Loucy (cell line): ENCODE measurements at regions not wholly inside any gene's neighbourhood (a gene's known extent, or its start where the extent isn't known, plus 50 kb on each side); places are given as distances from the start of the nearest gene placed in this dataset.

Experiments
- EZH2phosphoT487 ChIP-seq: fragments of 200-600 bp; IDR thresholded peaks from 2 replicates; pipeline ENCODE4 v1.6.1; 2018; ENCODE audit warnings: antibody characterized with exemption, mild to moderate bottlenecking, moderate library complexity, borderline replicate concordance
- TF ChIP-seq, protein P1 (sequence below): fragments of 200-600 bp; sonication (generic); conservative IDR thresholded peaks from 2 replicates; pipeline ENCODE4 v1.5.1; 2014; ENCODE audit warnings: mild to moderate bottlenecking, antibody characterized with exemption, low read length

DNA sequence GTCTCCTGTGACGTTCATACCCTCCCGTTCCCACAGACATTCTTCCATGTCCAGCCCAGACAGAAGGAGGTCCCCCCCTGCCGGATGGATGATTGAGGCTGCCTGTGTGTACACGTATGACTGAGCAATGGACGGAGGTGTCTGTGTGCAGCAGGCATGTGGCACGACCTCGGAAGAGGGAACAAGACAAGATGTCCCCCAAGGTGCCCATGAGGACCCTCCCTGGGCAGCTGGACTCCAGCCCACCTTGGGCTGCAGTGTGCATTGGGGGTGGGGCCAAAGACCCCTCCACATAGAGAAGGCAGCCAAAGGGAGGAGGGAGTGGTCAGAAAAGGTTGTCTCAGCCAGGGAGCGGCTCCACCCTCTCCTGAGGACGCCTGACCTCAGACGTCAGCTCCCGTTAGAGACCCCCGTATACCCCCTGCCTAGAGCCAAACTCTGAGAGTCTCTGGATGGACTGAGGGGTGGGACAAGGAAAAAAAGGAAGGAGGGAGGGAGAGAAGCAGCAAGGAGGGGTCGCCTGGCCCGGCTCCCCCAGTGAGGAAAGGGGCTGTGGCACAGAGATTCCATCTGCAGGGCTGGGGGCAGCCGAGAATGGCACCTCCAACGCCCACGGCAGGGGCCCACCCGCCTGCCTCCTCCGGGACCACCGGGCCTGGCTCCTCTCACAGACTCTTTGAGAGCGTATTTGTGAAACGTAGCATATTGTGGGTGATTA, 92.9 kb upstream of the BHLHE23 start:
- TF ChIP-seq, protein P1, sequence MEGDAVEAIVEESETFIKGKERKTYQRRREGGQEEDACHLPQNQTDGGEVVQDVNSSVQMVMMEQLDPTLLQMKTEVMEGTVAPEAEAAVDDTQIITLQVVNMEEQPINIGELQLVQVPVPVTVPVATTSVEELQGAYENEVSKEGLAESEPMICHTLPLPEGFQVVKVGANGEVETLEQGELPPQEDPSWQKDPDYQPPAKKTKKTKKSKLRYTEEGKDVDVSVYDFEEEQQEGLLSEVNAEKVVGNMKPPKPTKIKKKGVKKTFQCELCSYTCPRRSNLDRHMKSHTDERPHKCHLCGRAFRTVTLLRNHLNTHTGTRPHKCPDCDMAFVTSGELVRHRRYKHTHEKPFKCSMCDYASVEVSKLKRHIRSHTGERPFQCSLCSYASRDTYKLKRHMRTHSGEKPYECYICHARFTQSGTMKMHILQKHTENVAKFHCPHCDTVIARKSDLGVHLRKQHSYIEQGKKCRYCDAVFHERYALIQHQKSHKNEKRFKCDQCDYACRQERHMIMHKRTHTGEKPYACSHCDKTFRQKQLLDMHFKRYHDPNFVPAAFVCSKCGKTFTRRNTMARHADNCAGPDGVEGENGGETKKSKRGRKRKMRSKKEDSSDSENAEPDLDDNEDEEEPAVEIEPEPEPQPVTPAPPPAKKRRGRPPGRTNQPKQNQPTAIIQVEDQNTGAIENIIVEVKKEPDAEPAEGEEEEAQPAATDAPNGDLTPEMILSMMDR = no peak
- no peak for TF ChIP-seq EZH2phosphoT487
